ENCODE measurements at regions not wholly inside any gene's neighbourhood (a gene's known extent, or its start where the extent isn't known, plus 50 kb on each side); places are given as distances from the start of the nearest gene placed in this dataset.
"Not testable (repeated sequence)": the region's sequence is repeated elsewhere in the genome, so short reads cannot be mapped to it uniquely, and the experiment has no call there.

DNA sequence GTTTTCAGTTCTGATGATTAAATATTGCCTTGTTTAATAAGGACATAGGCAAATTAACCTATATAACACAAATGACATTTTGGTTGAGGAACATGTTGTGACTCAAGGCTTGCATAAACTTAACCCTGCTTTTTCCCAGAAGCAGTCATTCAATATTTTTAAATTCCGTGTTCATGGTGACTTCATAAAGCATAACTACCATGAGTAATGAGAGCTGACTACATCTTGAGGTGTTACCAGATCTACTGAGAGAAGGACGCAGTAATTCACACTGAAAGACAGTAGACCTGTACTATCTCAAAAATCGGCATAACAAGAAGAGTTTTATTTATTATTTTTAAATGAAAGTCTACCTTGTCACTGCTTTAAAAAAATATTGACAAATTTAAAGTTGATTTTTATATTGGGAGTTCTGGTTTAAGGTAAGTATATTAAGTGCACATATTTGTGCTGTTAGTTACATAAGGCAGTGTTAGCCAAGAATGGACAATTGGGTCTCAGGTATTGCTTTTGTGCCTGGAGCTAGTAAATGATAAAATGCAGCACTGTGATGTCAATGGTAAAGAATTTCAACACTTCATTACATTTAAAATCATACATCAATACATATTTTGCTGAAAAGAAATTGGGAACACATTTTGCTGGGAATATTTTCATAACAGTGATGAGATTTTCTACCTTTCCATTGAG is 1198.5 kb downstream of the FSCB start:
- no peaks in the 10 kb centered on the region for H3K9me3 ChIP-seq (ENCODE audit: low read length)
- H2AFZ ChIP-seq (ENCODE audit: low read depth, low read length), result no peak overlapping the region
- H3K4me3 ChIP-seq (ENCODE audit: low read length), result no peak overlapping the region
- H3K4me1 ChIP-seq (ENCODE audit: insufficient read depth, low read length), result no peaks in the 10 kb centered on the region
- H3K36me3 ChIP-seq (ENCODE audit: insufficient read depth, low read length), result no peaks in the 10 kb centered on the region
- H3K27me3 ChIP-seq (ENCODE audit: insufficient read depth, low read length), result no peaks in the 10 kb centered on the region

DNA sequence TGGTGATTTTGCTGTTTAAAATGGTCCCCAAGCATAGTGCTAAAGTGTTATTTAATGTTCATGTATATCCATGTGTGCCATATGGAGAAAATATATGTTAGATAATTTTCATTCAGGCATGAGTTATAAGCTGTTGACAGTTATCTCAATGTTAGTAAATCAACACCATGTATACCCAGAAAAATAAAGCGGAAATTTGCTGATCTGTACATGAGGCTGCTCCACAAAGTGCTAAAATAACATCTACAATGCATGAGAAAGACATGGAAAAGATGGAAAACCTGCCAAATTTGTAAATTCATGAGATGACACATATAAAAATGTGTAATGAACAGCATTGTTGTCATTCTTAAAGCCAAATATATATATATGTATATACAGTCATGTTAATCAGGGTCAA is 1199.2 kb downstream of the FSCB start:
- Histone ChIP-seq H2AFZ (ENCODE audit: low read depth, low read length) (no peak overlapping the region), H3K36me3 (ENCODE audit: insufficient read depth, low read length) (no peaks in the 10 kb centered on the region), H3K27me3 (ENCODE audit: insufficient read depth, low read length) (no peaks in the 10 kb centered on the region), H3K9me3 (ENCODE audit: low read length) (no peaks in the 10 kb centered on the region), H3K4me3 (ENCODE audit: low read length) (no peak overlapping the region), H3K4me1 (ENCODE audit: insufficient read depth, low read length) (no peaks in the 10 kb centered on the region)

DNA sequence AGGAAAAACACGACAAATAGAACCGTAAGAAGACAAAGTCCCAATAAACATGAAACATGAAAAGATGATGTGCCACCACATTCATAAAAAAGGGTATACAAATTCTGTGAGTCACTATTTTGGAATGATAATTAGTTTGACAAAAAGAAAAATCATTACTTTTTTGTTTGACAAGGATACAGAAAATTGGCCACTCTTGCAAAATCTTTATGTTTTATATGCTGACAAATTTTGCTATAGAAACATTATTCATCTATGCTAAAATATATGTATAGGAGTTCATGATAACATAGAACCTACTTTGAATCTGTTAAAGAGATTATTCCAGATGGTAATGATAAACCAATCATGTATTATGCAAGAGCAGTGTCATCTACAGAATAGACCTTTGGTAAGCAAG is 1201.0 kb downstream of the FSCB start:
- Histone ChIP-seq H3K4me1 (ENCODE audit: insufficient read depth, low read length) (no peaks in the 10 kb centered on the region), H2AFZ (ENCODE audit: low read depth, low read length) (no peak overlapping the region), H3K36me3 (ENCODE audit: insufficient read depth, low read length) (no peaks in the 10 kb centered on the region), H3K9me3 (ENCODE audit: low read length) (no peaks in the 10 kb centered on the region), H3K27me3 (ENCODE audit: insufficient read depth, low read length) (no peaks in the 10 kb centered on the region), H3K4me3 (ENCODE audit: low read length) (no peak overlapping the region)

DNA sequence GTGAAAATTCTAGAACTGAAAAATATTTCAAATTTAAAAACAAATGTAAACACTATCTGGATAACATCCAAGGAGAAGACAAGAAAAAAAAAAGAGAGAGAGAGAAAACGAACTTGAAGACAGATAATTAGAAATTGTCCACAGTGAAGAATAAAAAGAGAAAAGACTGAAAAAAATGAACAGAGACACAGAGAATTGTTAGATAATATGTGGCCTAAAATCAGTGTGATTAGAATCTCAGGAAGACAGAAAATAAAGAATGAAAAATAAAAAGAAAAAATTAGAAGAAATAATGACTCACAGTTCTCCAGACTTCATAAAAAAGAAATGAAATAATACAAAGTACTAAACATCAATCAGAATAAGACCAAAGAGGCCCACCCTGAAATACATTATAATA is 1209.3 kb downstream of the FSCB start:
- Histone ChIP-seq H3K27me3 (ENCODE audit: insufficient read depth, low read length) (no peaks in the 10 kb centered on the region), H3K4me3 (ENCODE audit: low read length) (no peak overlapping the region), H2AFZ (ENCODE audit: low read depth, low read length) (no peak overlapping the region), H3K36me3 (ENCODE audit: insufficient read depth, low read length) (no peaks in the 10 kb centered on the region), H3K4me1 (ENCODE audit: insufficient read depth, low read length) (no peaks in the 10 kb centered on the region), H3K9me3 (ENCODE audit: low read length) (no peaks in the 10 kb centered on the region)

DNA sequence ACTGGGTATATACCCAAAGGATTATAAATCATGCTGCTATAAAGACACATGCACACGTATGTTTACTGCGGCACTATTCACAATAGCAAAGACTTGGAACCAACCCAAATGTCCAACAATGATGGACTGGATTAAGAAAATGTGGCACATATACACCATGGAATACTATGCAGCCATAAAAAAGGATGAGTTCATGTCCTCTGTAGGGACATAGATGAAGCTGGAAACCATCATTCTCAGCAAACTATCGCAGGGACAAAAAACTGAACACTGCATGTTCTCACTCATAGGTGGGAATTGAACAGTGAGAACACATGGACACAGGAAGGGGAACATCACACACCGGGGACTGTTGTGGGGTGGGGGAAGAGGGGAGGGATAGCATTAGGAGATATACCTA is 1211.0 kb downstream of the FSCB start:
- not testable (repeated sequence) for H2AFZ ChIP-seq (ENCODE audit: low read depth, low read length); H3K36me3 ChIP-seq (ENCODE audit: insufficient read depth, low read length); H3K27me3 ChIP-seq (ENCODE audit: insufficient read depth, low read length); H3K4me1 ChIP-seq (ENCODE audit: insufficient read depth, low read length); H3K9me3 ChIP-seq (ENCODE audit: low read length); H3K4me3 ChIP-seq (ENCODE audit: low read length)

DNA sequence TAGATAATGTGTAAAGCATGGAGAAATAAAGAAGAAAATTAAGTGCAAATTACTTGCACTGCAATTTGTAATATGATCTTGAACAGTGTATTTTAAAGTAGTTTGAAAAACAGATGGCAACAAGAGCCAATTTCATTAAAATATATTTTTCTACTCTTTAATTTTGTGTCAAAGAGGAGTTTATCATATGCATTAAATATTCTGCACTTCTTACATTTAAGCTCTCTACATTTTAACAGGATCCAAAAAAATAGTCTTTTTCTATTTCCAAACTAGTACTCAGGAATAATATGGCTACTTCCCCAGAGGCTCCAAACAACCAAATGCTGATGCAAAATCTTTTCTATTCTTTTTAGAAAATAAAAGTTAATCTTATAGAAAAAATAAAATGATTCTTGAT is 1221.5 kb downstream of the FSCB start:
- H3K36me3 ChIP-seq (ENCODE audit: insufficient read depth, low read length), result no peaks in the 10 kb centered on the region
- no peak overlapping the region for H3K4me3 ChIP-seq (ENCODE audit: low read length)
- H2AFZ ChIP-seq (ENCODE audit: low read depth, low read length), result no peak overlapping the region
- H3K27me3 ChIP-seq (ENCODE audit: insufficient read depth, low read length), result no peaks in the 10 kb centered on the region
- H3K4me1 ChIP-seq (ENCODE audit: insufficient read depth, low read length), result no peaks in the 10 kb centered on the region
- no peaks in the 10 kb centered on the region for H3K9me3 ChIP-seq (ENCODE audit: low read length)

DNA sequence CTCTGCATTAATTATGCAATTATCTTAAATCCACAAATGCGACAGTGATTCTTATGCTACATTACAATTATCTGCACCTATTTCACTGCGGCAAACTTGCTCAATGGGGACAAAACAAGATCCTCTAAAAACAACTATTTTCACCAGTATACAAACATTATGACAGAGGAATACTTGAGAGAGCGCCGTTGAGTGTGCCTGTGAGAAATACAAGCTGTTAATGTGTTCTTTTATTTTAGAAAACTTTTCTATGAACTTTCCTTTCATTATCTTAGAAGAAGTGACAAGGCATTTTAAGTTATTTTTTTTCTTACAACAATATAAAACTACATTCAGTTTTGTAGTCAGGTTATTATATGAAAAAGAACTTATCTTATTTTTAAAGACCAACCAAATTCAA is 1247.0 kb downstream of the FSCB start:
- Histone ChIP-seq H3K4me3 (ENCODE audit: low read length) (no peak overlapping the region), H3K9me3 (ENCODE audit: low read length) (no peaks in the 10 kb centered on the region), H3K4me1 (ENCODE audit: insufficient read depth, low read length) (no peaks in the 10 kb centered on the region), H3K36me3 (ENCODE audit: insufficient read depth, low read length) (no peaks in the 10 kb centered on the region), H3K27me3 (ENCODE audit: insufficient read depth, low read length) (no peaks in the 10 kb centered on the region), H2AFZ (ENCODE audit: low read depth, low read length) (no peak overlapping the region)

DNA sequence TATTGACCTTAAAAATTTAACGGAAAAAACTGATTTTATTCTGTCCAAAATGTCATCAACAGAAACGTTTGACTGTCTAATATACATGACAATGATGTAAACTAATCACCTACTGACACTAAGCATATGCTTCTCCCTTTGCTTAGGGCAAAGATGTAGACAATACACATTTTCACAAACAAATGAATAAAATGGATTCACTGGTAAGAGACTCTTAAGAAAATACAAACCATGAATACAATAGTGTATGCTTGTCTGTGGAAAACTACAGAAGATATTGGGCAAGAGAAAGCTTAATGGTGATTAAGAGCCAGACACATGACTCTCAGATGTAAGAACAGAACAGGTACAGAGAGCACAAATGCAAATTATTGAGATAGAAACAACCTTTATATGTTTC is 1248.7 kb downstream of the FSCB start:
- Histone ChIP-seq H3K4me3 (ENCODE audit: low read length) (no peak overlapping the region), H3K27me3 (ENCODE audit: insufficient read depth, low read length) (no peaks in the 10 kb centered on the region)

DNA sequence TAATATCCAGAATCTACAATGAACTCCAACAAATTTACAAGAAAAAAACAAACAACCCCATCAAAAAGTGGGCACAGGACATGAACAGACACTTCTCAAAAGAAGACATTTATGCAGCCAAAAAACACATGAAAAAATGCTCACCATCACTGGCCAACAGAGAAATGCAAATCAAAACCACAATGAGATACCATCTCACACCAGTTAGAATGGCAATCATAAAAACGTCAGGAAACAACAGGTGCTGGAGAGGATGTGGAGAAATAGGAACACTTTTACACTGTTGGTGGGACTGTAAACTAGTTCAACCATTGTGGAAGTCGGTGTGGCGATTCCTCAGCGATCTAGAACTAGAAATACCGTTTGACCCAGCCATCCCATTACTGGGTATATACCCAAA is 1250.1 kb downstream of the FSCB start:
- H3K9me3 ChIP-seq (ENCODE audit: low read length); H3K4me1 ChIP-seq (ENCODE audit: insufficient read depth, low read length); H3K4me3 ChIP-seq (ENCODE audit: low read length); H3K27me3 ChIP-seq (ENCODE audit: insufficient read depth, low read length); H3K36me3 ChIP-seq (ENCODE audit: insufficient read depth, low read length); H2AFZ ChIP-seq (ENCODE audit: low read depth, low read length): not testable (repeated sequence)

More for the DNA sequence above, 1248.7 kb downstream of the FSCB start:
- Histone ChIP-seq H3K36me3 (ENCODE audit: insufficient read depth, low read length) (no peaks in the 10 kb centered on the region), H3K9me3 (ENCODE audit: low read length) (no peaks in the 10 kb centered on the region), H3K4me1 (ENCODE audit: insufficient read depth, low read length) (no peaks in the 10 kb centered on the region), H2AFZ (ENCODE audit: low read depth, low read length) (no peak overlapping the region)

DNA sequence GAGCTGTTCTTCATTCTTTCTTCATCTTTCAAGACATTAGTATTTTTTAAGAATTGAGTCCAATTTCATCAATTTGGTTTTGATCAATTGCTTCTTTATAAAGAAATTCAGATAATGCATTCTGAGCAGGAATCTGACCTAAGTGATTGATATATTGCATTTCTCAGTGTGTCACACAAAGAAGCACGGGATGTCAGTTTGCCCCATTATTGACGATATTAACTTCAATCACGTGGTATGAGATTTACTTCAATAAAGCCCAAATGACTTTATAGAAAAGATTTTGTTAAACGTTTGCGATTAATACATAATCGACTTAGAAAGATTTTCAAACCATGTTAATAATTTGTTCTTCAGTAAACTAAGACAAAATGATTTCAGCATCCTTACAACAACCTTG is 1254.2 kb downstream of the FSCB start:
- Histone ChIP-seq H3K4me1 (ENCODE audit: insufficient read depth, low read length) (no peaks in the 10 kb centered on the region), H3K4me3 (ENCODE audit: low read length) (no peak overlapping the region), H3K36me3 (ENCODE audit: insufficient read depth, low read length) (no peaks in the 10 kb centered on the region), H2AFZ (ENCODE audit: low read depth, low read length) (no peak overlapping the region), H3K9me3 (ENCODE audit: low read length) (no peaks in the 10 kb centered on the region), H3K27me3 (ENCODE audit: insufficient read depth, low read length) (no peaks in the 10 kb centered on the region)

DNA sequence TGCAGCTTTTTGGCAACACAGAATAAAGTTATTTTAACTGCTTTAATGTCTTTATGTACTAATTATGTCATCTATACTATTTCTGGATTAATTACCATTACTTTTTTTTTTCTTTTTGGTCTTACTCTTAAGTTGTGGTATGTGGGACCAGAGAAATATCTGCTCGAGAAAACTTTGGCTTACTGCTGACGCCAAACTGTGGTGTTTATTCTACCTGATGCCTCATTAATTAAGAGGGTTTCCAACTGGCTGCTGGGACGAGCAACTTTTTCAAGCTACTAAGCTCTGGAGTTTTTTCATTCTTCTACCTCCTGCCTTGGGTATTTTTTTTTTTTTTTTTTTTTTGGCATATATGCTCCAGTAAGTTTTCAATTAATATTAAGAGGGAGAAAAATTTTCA is 1257.5 kb downstream of the FSCB start:
- H2AFZ ChIP-seq (ENCODE audit: low read depth, low read length), result no peak overlapping the region
- no peaks in the 10 kb centered on the region for H3K36me3 ChIP-seq (ENCODE audit: insufficient read depth, low read length)
- H3K4me1 ChIP-seq (ENCODE audit: insufficient read depth, low read length), result no peaks in the 10 kb centered on the region
- H3K4me3 ChIP-seq (ENCODE audit: low read length), result no peak overlapping the region
- H3K27me3 ChIP-seq (ENCODE audit: insufficient read depth, low read length), result no peaks in the 10 kb centered on the region
- no peaks in the 10 kb centered on the region for H3K9me3 ChIP-seq (ENCODE audit: low read length)

DNA sequence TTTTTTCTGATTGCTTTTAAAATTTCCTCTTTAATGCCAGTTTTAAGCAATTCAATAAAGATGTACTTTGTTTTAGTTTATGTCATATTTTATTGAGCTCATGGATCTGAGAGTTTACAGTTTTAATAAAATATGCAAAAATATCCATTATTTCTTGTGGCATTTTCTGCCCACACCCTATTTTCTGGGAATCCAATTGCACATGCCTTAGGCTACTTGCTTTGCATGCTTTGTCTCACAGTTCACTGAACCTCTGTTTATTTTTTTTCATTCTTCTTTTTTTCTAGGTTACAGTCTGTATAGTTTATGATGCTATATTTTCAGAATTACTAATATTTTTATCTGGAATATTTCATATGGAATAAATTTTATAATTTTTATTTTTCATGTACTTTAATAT is 1258.0 kb downstream of the FSCB start:
- H3K9me3 ChIP-seq (ENCODE audit: low read length), result no peaks in the 10 kb centered on the region
- no peaks in the 10 kb centered on the region for H3K27me3 ChIP-seq (ENCODE audit: insufficient read depth, low read length)
- no peak overlapping the region for H2AFZ ChIP-seq (ENCODE audit: low read depth, low read length)
- H3K4me1 ChIP-seq (ENCODE audit: insufficient read depth, low read length), result no peaks in the 10 kb centered on the region
- no peak overlapping the region for H3K4me3 ChIP-seq (ENCODE audit: low read length)
- no peaks in the 10 kb centered on the region for H3K36me3 ChIP-seq (ENCODE audit: insufficient read depth, low read length)

DNA sequence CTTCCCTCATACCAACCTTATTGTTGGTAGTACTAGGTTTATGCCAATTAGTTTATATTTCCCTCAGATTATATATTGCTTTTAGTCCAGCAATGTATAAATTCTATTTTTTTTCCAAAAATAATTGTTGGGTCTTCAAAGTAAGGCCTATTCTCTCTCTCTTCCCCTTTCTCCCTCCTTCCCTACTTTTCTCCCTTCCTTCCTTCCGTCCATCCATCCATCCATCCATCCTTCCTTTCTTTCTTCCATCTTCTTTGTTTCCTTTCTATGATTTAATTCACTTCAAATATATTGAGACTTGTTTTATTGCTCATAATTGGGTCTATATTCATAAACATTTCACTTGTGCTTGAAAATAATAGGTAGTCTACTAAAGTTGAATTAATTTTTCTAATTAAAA is 1259.2 kb downstream of the FSCB start:
- Histone ChIP-seq H3K36me3 (ENCODE audit: insufficient read depth, low read length) (no peaks in the 10 kb centered on the region), H3K27me3 (ENCODE audit: insufficient read depth, low read length) (no peaks in the 10 kb centered on the region), H3K4me3 (ENCODE audit: low read length) (no peak overlapping the region), H3K4me1 (ENCODE audit: insufficient read depth, low read length) (no peaks in the 10 kb centered on the region), H2AFZ (ENCODE audit: low read depth, low read length) (no peak overlapping the region), H3K9me3 (ENCODE audit: low read length) (no peaks in the 10 kb centered on the region)

DNA sequence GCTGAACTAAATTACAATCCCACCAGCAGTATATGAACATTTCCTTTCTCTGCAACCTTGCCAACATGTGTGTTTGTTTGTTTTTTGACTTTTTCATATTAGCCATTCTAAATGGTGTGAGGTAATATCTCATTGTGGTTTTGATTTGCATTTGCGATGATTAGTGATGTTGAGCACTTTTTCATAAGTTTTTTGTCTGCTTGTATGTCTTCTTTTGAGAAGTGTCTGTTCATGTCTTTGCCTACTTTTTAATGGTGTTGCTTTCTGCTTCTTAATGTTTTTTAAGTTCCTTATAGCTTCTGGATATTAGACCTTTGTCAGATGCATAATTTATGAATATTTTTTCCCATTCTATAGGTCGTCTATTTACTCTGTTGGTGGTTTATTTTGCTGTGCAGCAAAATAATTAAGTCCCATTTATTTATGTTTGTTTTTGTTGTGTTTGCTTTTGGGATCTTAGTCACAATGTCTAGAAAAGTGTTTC is 1262.9 kb downstream of the FSCB start:
- Histone ChIP-seq H2AFZ (ENCODE audit: low read depth, low read length) (no peak overlapping the region), H3K27me3 (ENCODE audit: insufficient read depth, low read length) (no peaks in the 10 kb centered on the region), H3K4me3 (ENCODE audit: low read length) (no peak overlapping the region), H3K4me1 (ENCODE audit: insufficient read depth, low read length) (no peaks in the 10 kb centered on the region), H3K9me3 (ENCODE audit: low read length) (no peaks in the 10 kb centered on the region), H3K36me3 (ENCODE audit: insufficient read depth, low read length) (no peaks in the 10 kb centered on the region)

Measured in neuron (in vitro differentiated cells).